HG03575 (cell line): ENCODE measurements at regions not wholly inside any gene's neighbourhood (a gene's known extent, or its start where the extent isn't known, plus 50 kb on each side); places are given as distances from the start of the nearest gene placed in this dataset.

Source experiments
- ATAC-seq: cut with Tn5 transposase; IDR thresholded peaks from one replicate; pipeline ENCODE4 v1.9.1; 2021; ENCODE audit not compliant: unreplicated experiment, insufficient number of reproducible peaks, low FRiP score; ENCODE audit errors: extremely low read depth

GRCh38 chr6:144797881-144798589 is 512.9 kb downstream of the UTRN start:
- ATAC-seq = no peak

DNA sequence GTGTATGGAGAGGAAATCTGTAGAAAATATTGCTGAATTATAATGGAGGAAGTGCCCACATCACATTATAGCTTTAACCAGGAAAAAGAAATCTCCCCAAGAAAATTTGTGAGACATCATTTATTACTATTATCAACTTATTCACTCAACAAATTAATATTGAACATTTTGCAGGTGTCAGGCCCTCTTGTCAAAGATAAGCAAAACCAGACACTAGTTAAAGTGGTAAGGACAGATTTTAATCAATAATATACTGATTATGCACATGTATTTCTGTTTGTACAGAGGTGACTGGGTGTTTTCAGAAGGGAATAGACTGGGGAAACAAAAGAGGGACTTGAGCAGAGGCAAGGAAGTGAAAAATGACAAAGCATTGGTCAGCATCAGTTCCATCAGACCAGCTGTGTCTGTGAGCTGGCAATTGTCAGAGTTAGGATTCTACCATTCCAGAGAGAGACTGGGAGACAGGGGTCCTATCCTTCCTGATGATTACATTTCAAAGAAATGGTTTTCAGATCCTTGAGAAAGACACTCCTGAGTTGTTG is 519.2 kb downstream of the UTRN start:
- ATAC-seq = no peak

GRCh38 chr6:144805049-144805448 is 519.9 kb downstream of the UTRN start:
- no peak for ATAC-seq

GRCh38 chr6:144806222-144806621 is 521.1 kb downstream of the UTRN start:
- ATAC-seq = no peak

GRCh38 chr6:144809120-144809519 is 524.0 kb downstream of the UTRN start:
- ATAC-seq = no peak

DNA sequence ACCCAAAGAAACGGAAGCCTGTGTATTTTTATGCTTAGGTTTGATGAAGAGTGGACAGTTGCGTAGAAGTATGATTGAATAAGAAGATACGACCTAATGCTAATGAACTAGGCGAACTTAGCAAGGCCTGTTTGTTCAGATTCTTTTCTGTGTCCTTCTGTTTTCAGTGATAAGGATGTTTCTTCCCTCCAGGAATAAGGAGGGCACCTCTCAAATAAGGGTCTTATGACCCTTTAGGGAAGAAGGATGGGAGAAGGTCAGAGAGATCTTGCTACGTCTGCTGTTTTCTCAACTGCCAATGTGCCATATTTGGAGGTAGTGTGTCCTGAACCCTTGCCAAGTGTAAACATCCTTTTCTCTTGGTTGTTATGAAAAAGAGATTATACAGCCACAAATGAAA is 524.8 kb downstream of the UTRN start:
- no peak for ATAC-seq

DNA sequence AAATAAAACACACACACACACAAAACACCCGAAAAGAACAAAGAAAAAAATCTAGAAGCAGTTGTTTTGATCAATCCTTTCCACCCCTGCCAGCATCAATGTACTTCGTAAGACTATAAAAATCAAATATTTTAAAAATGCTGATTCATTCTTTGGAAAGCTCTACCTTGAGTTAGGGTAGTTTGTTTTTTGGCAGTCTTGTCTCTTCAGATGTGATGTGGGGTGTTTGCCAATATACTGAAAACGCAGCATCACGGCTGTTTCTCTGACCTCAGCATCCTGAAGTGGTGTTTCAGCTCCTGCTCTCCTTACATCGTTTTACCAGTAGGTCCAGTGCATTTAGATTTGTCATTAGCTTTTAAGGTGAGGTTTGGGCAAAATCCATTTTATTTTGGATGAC is 526.0 kb downstream of the UTRN start:
- no peak for ATAC-seq

- ATAC-seq = no peak
These were observed 531.8 kb downstream of the UTRN start for GRCh38 chr6:144816936-144817335.

DNA sequence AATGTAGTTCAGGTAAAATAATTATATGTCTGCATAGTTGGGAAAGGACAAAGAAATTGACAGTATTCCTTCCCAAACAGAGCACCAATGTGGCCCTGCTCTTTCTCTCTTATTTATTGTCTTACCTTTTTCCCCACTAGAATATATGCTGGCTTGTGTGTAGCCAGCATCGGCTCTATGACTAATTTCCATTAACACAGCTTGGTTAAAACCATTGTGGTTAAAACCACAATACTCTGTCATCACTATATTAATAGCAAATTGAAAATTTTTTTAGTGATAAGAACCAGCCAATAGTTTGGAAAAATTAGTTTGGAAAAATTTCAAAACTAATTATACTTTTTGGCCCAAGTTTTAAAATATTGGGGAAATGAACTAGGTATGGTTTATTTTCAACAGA is 535.1 kb downstream of the UTRN start:
- ATAC-seq = no peak

DNA sequence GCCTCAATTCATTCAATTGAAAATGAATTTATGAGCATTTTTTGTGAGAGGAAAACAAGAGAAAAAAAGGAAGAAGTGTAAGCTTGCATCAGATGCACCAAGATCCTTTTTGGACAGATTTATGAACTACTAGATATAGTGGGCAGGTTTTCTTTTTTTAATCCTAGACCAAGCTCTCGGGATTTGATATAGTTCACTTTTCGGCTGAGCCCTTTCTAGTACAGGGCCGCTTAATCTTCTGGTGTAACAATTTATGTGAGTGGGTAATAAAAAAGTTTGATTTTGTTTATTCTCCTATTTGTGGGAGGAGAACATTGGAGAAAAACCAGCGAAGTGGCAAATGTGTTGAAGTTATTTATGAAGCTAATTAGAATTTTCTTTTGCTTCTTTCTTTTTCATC is 538.0 kb downstream of the UTRN start:
- ATAC-seq = no peak

- ATAC-seq = no peak
These were observed 538.9 kb downstream of the UTRN start for GRCh38 chr6:144824018-144824417.

DNA sequence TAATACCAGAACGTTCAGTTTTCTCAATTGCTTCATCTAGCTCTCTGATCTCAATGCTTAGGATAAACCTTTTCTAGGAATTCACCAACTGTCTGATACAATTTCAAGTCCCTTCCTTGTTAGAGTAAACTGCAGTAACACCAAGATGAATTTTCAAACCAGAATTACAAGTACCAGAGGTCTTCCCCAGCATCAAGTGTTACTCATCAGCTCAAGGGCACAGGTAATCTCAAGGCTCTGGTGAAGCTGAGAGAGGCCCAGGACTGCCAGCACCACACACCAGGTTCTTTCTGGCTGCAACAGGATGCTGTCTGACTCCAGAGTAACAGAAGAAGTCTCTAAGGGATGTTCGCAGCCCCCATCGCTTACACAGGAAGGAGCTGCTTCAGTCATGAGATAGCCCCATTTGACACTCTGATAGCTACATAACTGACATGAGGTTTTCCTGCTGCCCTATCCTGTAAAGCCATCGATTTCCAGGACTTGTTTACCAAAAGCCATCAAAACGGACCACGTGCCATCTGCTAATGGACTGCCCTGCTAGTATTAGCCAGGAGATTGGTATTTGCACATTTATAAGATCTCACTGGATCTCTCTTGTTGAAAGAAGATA is 549.4 kb downstream of the UTRN start:
- no peak for ATAC-seq

DNA sequence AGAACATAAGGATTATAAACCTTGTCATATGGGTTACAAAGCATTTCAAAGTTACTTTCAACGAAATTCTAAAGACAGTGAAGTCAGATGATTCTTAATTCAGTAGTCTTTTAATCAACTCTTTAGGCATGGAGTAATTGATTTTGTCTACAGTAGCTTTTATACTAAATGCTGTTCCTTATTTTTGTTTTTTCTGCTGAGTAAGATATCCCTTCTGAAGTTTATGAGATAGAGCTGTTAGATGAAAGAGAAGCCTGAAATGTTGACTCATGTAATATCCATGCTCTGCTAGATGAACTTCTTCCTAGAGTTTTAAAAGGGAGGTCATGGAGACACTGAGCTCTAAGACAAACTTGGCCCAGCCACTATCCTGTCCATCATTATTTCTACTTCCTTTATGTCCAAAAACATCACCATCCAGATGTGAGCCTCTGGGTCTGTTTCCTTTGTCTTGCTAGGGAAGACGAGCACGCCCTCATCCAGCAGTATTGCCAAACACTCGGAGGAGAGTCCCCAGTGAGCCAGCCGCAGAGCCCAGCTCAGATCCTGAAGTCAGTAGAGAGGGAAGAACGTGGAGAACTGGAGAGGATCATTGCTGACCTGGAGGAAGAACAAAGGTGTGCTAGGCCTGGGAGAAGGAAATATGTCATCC is 550.3 kb downstream of the UTRN start:
- no peak for ATAC-seq

DNA sequence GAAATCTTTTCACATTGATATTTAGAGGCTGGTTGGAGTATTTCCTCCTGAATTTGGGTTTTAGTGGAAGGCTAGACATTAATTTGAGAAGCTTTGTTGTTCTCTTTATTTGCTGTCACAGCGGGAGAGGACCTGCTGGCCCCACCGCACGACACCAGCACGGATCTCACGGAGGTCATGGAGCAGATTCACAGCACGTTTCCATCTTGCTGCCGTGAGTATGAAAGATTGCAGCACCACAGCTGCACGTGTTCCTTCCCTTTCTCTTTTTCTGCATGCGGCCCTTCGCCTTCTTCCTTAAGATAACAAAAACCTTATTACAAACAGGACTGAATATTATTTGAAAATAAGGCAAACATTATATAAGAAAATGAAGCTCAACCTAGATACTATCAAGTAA is 555.5 kb downstream of the UTRN start:
- ATAC-seq = no peak

DNA sequence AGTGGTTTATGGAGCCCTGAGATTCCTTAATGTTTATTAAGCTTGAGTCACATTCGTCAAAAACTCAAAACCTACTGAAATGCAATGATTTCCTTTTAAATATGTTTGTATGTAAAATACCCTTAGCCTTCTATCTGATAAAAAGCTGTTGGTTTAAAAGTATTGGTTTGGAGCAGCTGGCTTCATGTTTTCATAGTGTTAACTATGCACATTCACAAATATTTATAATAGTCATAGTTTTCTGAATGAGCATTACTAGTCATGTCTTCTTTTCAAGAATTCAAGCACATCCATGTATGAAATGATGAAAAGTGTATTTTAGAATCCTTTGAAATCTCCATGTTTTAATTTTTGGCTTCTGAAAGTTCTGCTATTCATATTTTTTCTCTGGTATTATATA is 558.6 kb downstream of the UTRN start:
- ATAC-seq = no peak

DNA sequence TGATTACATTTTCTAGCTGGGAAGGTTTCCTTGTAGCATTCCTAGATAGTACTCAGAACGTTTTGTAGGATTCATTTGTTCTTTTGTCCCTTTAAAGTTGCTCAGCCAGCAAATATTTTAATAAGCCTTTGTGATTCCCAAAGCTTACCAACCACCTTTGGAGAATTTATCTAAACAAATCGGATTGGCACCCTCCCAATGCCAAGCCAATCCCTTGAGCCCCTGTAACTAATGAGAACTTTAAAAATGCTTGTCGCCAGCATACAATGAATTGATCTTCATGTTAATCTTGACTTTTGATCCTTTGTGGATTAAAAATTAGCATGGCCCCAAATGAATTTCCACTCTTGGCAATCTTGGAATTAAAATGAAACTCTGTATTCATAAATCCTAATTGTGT is 559.5 kb downstream of the UTRN start:
- no peak for ATAC-seq

DNA sequence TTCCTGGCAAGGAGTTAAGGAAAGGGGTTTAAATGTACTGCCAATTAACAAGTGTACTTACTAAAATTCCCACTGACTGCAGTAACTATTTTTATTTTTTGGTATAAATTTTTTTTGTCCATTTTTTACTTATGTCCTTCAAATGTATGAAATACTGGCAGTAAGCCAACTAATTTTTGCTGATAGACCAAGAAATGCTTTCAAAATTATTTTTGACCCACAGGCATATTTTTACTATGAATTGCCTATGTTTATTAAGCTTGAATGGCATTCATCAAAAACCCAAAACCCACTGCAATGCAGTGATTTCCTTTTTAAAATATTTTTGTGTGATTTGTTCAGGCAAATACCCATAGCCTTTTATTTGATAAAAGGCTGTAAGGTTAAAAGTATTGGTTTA is 560.1 kb downstream of the UTRN start:
- ATAC-seq = no peak

GRCh38 chr6:144847916-144848315 is 562.8 kb downstream of the UTRN start:
- no peak for ATAC-seq

DNA sequence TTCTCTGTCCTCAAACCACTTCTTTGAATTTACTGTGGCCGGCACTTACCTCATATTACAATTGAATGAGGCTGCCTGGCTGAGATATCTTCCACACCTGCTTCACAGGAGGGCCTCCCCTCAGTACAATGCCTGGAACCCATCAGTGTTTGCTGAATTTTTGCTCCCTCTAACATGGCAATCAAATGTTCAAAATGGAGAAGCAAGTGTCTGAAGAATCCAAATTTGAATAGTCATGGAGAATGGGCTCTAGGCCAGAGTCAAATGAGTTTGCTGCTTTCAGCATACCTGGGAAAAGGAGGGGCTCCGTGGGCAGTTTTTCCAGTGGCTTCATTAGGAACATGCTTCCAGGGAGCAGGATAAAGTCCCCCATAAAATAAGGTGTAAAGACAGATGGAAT is 564.8 kb downstream of the UTRN start:
- ATAC-seq = no peak

GRCh38 chr6:144853603-144854002 is 568.5 kb downstream of the UTRN start:
- ATAC-seq = no peak
